Psoas muscle (tissue), 7 donors: ENCODE measurements at regions not wholly inside any gene's neighbourhood (a gene's known extent, or its start where the extent isn't known, plus 50 kb on each side); places are given as distances from the start of the nearest gene placed in this dataset.

Experiments
- ATAC-seq, 4 donors: fragments of 200-7000 bp; cut with Tn5 transposase; one replicate each; pipeline ENCODE4 v1.9.1; 2020; ENCODE audit warnings: moderate library complexity in 3 of 4, mild to moderate bottlenecking in 2 of 4
- DNase-seq, 2 donors: peaks; one replicate each; pipeline ENCODE4 v3.0.0-alpha.2; 2020
- H3K27ac ChIP-seq: fragments of 200-600 bp; one replicate; pipeline ENCODE4 v1.8.0; 2022
- H3K27me3 ChIP-seq, 3 donors: fragments of 200-600 bp in 1 of 3; one replicate each; pipeline versions ENCODE4 v1.6.1 to v1.8.0; 2013 to 2022; ENCODE audit warnings: low read length in 2 of 3, mild to moderate bottlenecking in 2 of 3, moderate library complexity in 1 of 3; ENCODE audit not compliant: insufficient read depth in 3 of 3
- H3K36me3 ChIP-seq, 2 donors: fragments of 200-600 bp in 1 of 2; one replicate each; pipeline versions ENCODE4 v1.6.1 to v1.8.0; 2013 to 2022; ENCODE audit warnings: low read depth in 1 of 2, mild to moderate bottlenecking in 1 of 2, moderate library complexity in 1 of 2; ENCODE audit not compliant: insufficient read depth in 1 of 2
- H3K4me1 ChIP-seq: fragments of 200-600 bp; one replicate; pipeline ENCODE4 v1.8.0; 2022
- H3K4me3 ChIP-seq: fragments of 200-600 bp; one replicate; pipeline ENCODE4 v1.8.0; 2022; ENCODE audit warnings: mild to moderate bottlenecking
- H3K9me3 ChIP-seq: fragments of 200-600 bp; one replicate; pipeline ENCODE4 v1.8.0; 2022
- CTCF ChIP-seq: fragments of 200-600 bp; IDR thresholded peaks from one replicate; pipeline ENCODE4 v1.8.0; 2022; ENCODE audit warnings: antibody characterized with exemption
- WGBS, 3 donors: extraction: QIAGEN DNeasy Blood & Tissue Kit; methylation state at CpG; one replicate each; pipeline versions ENCODE4 v1.1.6 to v1.1.7; 2013; 5-methylcytosine and 5-hydroxymethylcytosine counted together
- intact Hi-C, 2 donors: fragments of 100-400 bp; cut with DNase I; formaldehyde crosslinking; loops; one replicate each; pipeline versions ENCODE4 v1.11.0 to v1.14.2; 2022
- donor health status: healthy with polysubstance abuse.
- donor health status: DM: no; HTN: no; CAD: no; lungs with moderate emphysema.
- donor health status: Bipolar disorder and iron deficiency.
- donor health status: healthy.
- donor health status: DM: yes; HTN: yes; CAD: no.
- donor health status: DM: no; HTN: no; CAD: no.
- donor health status: DM: yes; HTN: yes; CAD: no.

DNA sequence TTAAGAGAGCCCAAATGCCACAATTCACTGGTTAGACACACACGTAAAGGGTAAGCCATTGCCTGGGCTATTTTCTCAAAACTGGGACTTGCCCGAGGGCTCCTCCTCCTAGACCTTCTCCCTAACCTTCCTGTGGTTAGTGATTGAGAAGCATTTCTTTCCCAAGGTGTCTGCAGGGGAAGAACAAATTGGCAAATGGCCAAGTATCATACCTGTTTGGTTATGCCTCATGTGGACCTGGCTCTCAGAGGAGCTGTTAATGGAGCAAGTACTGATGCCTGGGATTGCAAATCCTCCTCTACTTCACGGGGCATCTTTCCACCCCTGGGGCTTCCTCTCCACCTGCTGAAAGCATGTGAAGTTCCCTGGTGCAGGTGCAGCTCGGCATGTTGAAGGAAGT, 187.5 kb upstream of the CYRIA start:
- Histone ChIP-seq H3K27ac (no peak overlapping the region), H3K4me3 (no peak overlapping the region), H3K4me1 (no peaks in the 10 kb centered on the region), H3K9me3 (no peaks in the 10 kb centered on the region), H3K27me3 (peaks cover 0 to 3% (median 0%) of the 10 kb centered on the region in 3 donors), H3K36me3 (no peaks in the 10 kb centered on the region)
- WGBS, 3 donors, result 79 to 84% (median 83%) methylated on average over 4 of the region's 4 CpGs
- no peak for ATAC-seq
- intact Hi-C loops, result no loop called here
- no peak for TF ChIP-seq CTCF
- no peak for DNase-seq

GRCh38 chr2:16852651-16853050, 187.0 kb upstream of the CYRIA start:
- intact Hi-C loops, result no loop called here
- no peak overlapping the region for H3K27ac ChIP-seq
- no peaks in the 10 kb centered on the region for H3K4me1 ChIP-seq
- 94 to 98% (median 95%) methylated on average over 2 of the region's 2 CpGs for WGBS, 3 donors
- H3K27me3 ChIP-seq, result peaks cover 0 to 3% (median 0%) of the 10 kb centered on the region in 3 donors
- no peaks in the 10 kb centered on the region for H3K9me3 ChIP-seq
- no peak overlapping the region for H3K4me3 ChIP-seq
- TF ChIP-seq CTCF, result no peak
- H3K36me3 ChIP-seq, result no peaks in the 10 kb centered on the region
- ATAC-seq (no peak), DNase-seq (no peak)

- intact Hi-C loops, result no loop called here
- TF ChIP-seq CTCF, result no peak
- Histone ChIP-seq H3K4me3 (no peak overlapping the region), H3K4me1 (no peaks in the 10 kb centered on the region), H3K27ac (no peak overlapping the region), H3K9me3 (no peaks in the 10 kb centered on the region), H3K36me3 (no peaks in the 10 kb centered on the region), H3K27me3 (peaks cover 0 to 3% (median 0%) of the 10 kb centered on the region in 3 donors)
- no peak for DNase-seq
- no peak for ATAC-seq
Observed at GRCh38 chr2:16851126-16851525, 185.5 kb upstream of the CYRIA start.

DNA sequence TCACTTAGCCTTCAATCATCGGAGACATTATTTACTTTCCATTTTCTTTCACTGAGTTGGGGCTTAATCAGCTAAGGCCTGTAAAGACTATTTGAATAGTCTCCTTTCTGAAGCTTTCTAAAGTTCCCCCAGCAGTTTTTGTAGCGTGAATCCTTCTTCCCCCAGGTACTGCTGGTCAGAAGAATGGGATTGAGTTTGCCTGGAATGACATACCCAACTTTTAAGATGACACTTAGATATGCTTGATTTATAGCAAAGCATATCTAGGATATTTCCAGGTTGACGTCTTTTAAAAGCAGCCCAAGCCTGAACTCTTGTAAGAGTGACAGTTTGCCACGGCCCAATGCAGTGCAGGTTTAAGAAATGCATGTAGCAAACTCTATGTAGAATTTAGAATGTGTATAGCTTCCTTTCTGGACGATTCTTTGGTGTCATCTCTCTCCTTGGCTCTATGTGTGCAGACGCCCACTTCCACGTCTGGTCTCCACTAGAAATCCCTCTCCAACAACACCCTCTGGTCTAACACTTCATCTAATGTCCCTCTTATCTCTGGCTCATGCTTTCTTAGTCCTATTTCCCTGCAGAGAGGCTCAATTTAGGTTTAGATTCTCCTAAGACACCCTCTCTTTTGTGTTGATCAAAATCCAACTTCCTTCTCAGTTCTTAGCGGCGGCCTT, 175.0 kb upstream of the CYRIA start:
- no peak for TF ChIP-seq CTCF
- 80 to 86% (median 82%) methylated on average over 9 of the region's 9 CpGs for WGBS, 3 donors
- H3K4me3 ChIP-seq, result no peak overlapping the region
- ATAC-seq (no peak), DNase-seq (no peak)
- intact Hi-C loops, result no loop called here
- no peaks in the 10 kb centered on the region for H3K4me1 ChIP-seq
- H3K36me3 ChIP-seq, result no peaks in the 10 kb centered on the region
- H3K9me3 ChIP-seq, result no peaks in the 10 kb centered on the region
- H3K27ac ChIP-seq, result no peak overlapping the region
- H3K27me3 ChIP-seq, result no peaks in the 10 kb centered on the region

- Histone ChIP-seq H3K4me1 (no peaks in the 10 kb centered on the region), H3K27ac (no peak overlapping the region), H3K4me3 (no peak overlapping the region), H3K9me3 (no peaks in the 10 kb centered on the region), H3K27me3 (no peaks in the 10 kb centered on the region), H3K36me3 (no peaks in the 10 kb centered on the region)
- DNase-seq, result no peak
- no peak for TF ChIP-seq CTCF
- intact Hi-C loops, result no loop called here
- no peak for ATAC-seq
Observed at GRCh38 chr2:16832910-16833309, 167.3 kb upstream of the CYRIA start.
